Mucosa of descending colon (tissue), 3 donors: ENCODE measurements at regions not wholly inside any gene's neighbourhood (a gene's known extent, or its start where the extent isn't known, plus 50 kb on each side); places are given as distances from the start of the nearest gene placed in this dataset.

Experiments used
- ATAC-seq: fragments of 200-7000 bp; cut with Tn5 transposase; one replicate; pipeline ENCODE4 v1.9.1; 2020; ENCODE audit warnings: mild to moderate bottlenecking, moderate library complexity
- DNase-seq, 3 donors: peaks; one replicate each; pipeline ENCODE4 v3.0.0-alpha.2; 2020
- H3K36me3 ChIP-seq: fragments of 200-600 bp; one replicate; pipeline ENCODE4 v1.8.0; 2021; ENCODE audit warnings: low read depth, mild to moderate bottlenecking
- H3K4me1 ChIP-seq: fragments of 200-600 bp; one replicate; pipeline ENCODE4 v1.8.0; 2021; ENCODE audit warnings: low read depth, mild to moderate bottlenecking
- H3K4me3 ChIP-seq: fragments of 200-600 bp; one replicate; pipeline ENCODE4 v1.8.0; 2021; ENCODE audit warnings: mild to moderate bottlenecking
- H3K9me3 ChIP-seq: fragments of 200-600 bp; one replicate; pipeline ENCODE4 v1.8.0; 2021; ENCODE audit warnings: mild to moderate bottlenecking
- intact Hi-C, 2 donors: fragments of 100-400 bp; cut with DNase I in 1 of 2; cut with micrococcal nuclease in 1 of 2; formaldehyde crosslinking; loops; one replicate each; pipeline versions ENCODE4 v1.11.0 to v1.11.1; 2022; cut with DNase I, micrococcal nuclease
- TF ChIP-seq, protein P1 (sequence below): fragments of 200-600 bp; IDR thresholded peaks from one replicate; pipeline ENCODE4 v1.8.0; 2022; ENCODE audit warnings: antibody characterized with exemption, mild to moderate bottlenecking
- donor health status: DM: no; HTN: no; CAD: no; lungs with moderate emphysema.
- donor health status: DM: no; HTN: no; CAD: no.
- donor health status: DM: no; HTN: yes; CAD: no.

DNA sequence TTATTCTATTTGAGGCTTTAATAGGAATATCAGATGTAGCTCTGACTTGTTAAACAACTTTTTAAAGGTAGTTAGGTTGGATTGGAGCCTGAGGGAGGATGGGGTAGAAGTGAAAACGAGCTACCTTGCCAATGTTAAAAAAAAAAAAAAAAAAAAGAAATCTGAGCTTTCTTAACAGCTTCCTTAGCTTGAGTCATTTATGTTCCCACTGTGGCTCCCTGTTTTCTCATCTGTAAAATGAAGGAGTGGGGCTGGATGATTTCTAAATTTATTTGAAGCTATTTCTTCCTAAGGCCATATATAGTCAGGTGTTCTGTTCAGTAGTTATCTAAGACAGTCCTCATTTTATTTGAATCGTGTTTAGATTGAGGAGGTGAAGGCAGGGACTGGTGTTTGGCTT lies 105.7 kb downstream of the EDEM1 start:
- H3K9me3 ChIP-seq, result no peaks in the 10 kb centered on the region
- H3K36me3 ChIP-seq, result no peaks in the 10 kb centered on the region
- no peak overlapping the region for H3K4me3 ChIP-seq
- no peak for DNase-seq
- no peak for ATAC-seq
- TF ChIP-seq, protein P1, sequence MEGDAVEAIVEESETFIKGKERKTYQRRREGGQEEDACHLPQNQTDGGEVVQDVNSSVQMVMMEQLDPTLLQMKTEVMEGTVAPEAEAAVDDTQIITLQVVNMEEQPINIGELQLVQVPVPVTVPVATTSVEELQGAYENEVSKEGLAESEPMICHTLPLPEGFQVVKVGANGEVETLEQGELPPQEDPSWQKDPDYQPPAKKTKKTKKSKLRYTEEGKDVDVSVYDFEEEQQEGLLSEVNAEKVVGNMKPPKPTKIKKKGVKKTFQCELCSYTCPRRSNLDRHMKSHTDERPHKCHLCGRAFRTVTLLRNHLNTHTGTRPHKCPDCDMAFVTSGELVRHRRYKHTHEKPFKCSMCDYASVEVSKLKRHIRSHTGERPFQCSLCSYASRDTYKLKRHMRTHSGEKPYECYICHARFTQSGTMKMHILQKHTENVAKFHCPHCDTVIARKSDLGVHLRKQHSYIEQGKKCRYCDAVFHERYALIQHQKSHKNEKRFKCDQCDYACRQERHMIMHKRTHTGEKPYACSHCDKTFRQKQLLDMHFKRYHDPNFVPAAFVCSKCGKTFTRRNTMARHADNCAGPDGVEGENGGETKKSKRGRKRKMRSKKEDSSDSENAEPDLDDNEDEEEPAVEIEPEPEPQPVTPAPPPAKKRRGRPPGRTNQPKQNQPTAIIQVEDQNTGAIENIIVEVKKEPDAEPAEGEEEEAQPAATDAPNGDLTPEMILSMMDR, result no peak
- no peaks in the 10 kb centered on the region for H3K4me1 ChIP-seq
- intact Hi-C loops, result no loop called here

DNA sequence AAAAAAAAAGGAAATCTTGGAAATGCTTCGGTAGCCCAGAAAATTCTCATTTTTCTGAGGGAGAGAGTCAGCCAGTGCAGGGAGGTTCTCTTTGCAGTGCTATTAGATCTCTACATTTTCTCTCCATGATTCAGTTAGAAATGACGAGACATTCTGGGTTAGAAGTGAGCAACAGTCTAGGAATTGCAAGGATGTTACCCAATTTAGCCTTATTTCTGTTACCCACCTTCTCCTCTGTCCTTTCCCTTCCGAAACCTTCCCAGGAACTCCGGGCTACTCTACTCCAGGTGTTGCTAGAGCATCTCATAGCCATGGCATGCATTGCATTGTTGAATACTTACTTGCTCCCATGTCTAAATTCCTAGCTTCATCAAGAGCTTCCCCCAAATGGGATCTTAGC lies 106.8 kb downstream of the EDEM1 start:
- Histone ChIP-seq H3K36me3 (no peaks in the 10 kb centered on the region), H3K4me3 (no peak overlapping the region), H3K9me3 (no peaks in the 10 kb centered on the region), H3K4me1 (no peaks in the 10 kb centered on the region)
- DNase-seq (no peak), ATAC-seq (no peak)
- TF ChIP-seq, protein P1, result no peak
- intact Hi-C loops, result no loop called here

DNA sequence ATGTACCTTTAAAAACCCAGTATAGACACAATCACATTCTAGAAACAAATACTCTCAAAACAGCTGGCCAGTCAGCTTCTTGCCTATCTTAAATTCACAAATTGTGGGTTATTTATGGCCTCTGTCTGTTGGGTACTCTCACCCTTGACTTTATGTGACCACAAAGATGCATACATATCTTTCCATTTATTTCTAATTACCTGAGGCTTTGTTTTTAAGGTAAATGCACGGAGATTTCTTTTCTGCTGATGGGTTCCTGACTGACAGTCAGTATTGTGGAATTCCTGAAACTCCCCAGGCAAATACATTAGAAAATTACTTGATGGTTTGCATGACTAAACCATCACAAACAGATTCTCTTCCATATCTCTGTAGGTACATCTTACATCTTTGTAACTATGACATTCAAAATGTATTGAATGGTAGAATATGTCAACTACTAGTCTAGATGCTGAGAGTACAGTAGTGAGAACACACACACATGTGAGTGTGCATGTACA lies 107.7 kb downstream of the EDEM1 start:
- Histone ChIP-seq H3K4me3 (no peak overlapping the region), H3K4me1 (no peaks in the 10 kb centered on the region), H3K9me3 (no peaks in the 10 kb centered on the region), H3K36me3 (no peaks in the 10 kb centered on the region)
- no peak for DNase-seq
- intact Hi-C loops, result no loop called here
- no peak for ATAC-seq
- TF ChIP-seq, protein P1, result no peak

DNA sequence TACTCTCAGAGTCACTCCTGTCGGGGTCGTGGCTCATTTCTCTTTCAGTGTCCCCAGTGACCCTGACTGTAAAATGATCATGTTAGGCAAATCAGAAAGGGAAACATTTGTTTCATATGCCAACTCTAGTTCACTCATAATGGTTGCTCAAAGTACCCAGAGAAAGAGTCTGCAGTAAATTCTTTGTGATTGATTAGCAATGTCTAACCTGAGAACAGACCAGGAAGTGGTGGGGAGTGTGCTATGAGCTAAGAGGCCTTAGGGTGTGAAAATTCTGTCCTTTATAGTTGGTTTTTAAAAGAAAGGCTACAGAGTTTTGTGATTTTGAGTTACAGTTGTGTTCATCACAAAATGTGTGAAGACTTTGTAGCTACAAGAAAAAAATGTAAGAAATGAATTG lies 108.9 kb downstream of the EDEM1 start:
- TF ChIP-seq, protein P1, result no peak
- intact Hi-C loops, result no loop called here
- no peak overlapping the region for H3K4me3 ChIP-seq
- no peaks in the 10 kb centered on the region for H3K4me1 ChIP-seq
- no peaks in the 10 kb centered on the region for H3K36me3 ChIP-seq
- H3K9me3 ChIP-seq, result no peaks in the 10 kb centered on the region
- ATAC-seq, result no peak
- DNase-seq, result no peak

DNA sequence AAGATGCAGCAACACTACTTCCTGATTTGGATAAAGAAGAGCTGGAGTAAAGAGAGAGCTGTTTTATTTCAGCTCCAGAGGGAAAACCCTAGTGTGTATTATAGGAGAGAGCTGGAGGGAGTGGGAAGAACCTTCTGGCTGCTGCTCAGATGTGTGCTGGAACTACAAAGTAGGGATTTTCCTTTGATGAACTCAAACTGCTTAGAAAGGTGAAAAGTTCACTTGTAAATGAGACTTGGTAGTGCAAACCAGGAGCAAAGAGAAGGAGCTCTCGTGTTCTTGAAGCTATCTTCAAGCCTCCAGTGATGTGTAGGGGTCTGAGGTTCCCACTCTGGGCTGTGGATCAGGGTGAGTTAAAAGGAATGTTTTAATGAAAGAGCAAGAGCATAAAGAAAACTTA lies 110.4 kb downstream of the EDEM1 start:
- no peaks in the 10 kb centered on the region for H3K4me1 ChIP-seq
- no peak for ATAC-seq
- intact Hi-C loops, result no loop called here
- H3K36me3 ChIP-seq, result no peaks in the 10 kb centered on the region
- DNase-seq, result no peak
- no peak overlapping the region for H3K4me3 ChIP-seq
- no peaks in the 10 kb centered on the region for H3K9me3 ChIP-seq
- TF ChIP-seq, protein P1, result no peak

DNA sequence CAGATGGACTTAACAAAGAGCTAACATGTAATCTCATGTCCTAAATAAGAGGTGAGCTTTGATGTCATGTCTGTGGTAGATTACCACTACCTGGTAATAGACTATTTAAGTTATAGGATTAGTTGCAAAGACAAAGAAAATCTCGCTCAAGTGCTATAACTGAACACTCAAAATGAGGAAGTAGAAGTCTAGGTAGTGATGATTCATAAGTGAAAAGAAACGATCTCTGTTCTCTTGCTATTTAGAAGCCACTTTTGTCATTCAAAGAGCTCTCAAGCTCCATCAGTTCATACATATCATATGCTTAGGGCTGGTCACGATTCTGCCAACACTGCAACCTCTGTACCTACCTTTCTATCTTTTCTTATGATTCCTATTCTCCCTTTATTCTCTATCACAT lies 110.9 kb downstream of the EDEM1 start:
- Histone ChIP-seq H3K9me3 (no peaks in the 10 kb centered on the region), H3K4me1 (no peaks in the 10 kb centered on the region), H3K36me3 (no peaks in the 10 kb centered on the region), H3K4me3 (no peak overlapping the region)
- DNase-seq, result no peak
- ATAC-seq, result peak; percentile 35
- TF ChIP-seq, protein P1, result no peak
- intact Hi-C loops, result no loop called here
